Glutamatergic neuron (in vitro differentiated cells): ENCODE measurements at regions not wholly inside any gene's neighbourhood (a gene's known extent, or its start where the extent isn't known, plus 50 kb on each side); places are given as distances from the start of the nearest gene placed in this dataset.

Source experiments
- DNase-seq: peaks from one replicate; pipeline ENCODE4 v3.0.0; 2022
- H3K27ac Mint-ChIP-seq: one replicate; pipeline ENCODE4 v1.8.0; 2020; ENCODE audit warnings: mild to moderate bottlenecking, mixed read lengths, inconsistent platforms; ENCODE audit not compliant: unreplicated experiment
- H3K27me3 Mint-ChIP-seq: one replicate; pipeline ENCODE4 v1.8.0; 2020; ENCODE audit warnings: mild to moderate bottlenecking, moderate library complexity, mixed read lengths, inconsistent platforms; ENCODE audit not compliant: unreplicated experiment
- H3K36me3 Mint-ChIP-seq: one replicate; pipeline ENCODE4 v1.8.0; 2020; ENCODE audit warnings: mild to moderate bottlenecking, mixed read lengths, inconsistent platforms; ENCODE audit not compliant: unreplicated experiment
- H3K4me1 Mint-ChIP-seq: one replicate; pipeline ENCODE4 v1.8.0; 2020; ENCODE audit warnings: mild to moderate bottlenecking, low read depth, mixed read lengths, inconsistent platforms; ENCODE audit not compliant: unreplicated experiment
- H3K4me3 Mint-ChIP-seq: one replicate; pipeline ENCODE4 v1.8.0; 2020; ENCODE audit warnings: mild to moderate bottlenecking, mixed read lengths, inconsistent platforms; ENCODE audit not compliant: unreplicated experiment
- H3K9me3 Mint-ChIP-seq: one replicate; pipeline ENCODE4 v1.8.0; 2020; ENCODE audit warnings: mild to moderate bottlenecking, moderate library complexity, mixed read lengths, inconsistent platforms; ENCODE audit not compliant: unreplicated experiment
- TF ChIP-seq, protein P1 (sequence below): fragments of 200-600 bp; sonication (generic); IDR thresholded peaks from one replicate; pipeline ENCODE4 v1.5.0; 2021; ENCODE audit not compliant: partially characterized antibody, unreplicated experiment

DNA sequence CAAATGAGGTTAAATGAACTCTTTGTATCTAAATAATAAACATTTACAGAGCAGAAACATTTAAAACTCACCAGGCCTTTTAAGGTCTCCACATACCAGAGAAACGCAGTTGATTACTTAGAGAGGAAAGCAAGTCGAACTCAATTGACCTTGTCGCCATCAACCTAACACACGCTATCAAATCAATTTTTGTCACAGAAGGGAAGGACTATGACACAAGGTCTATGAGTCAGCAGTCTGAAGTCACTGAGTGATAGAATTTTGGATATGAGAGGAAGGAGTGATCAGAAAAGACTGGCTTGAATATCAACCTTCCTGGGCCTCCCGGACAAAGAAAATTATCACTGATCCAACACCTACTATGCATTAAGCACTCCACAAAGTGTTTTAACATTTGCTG is 514.4 kb upstream of the ZNF385D start:
- Mint-ChIP-seq H3K4me1 (no peaks in the 10 kb centered on the region), H3K9me3 (no peaks in the 10 kb centered on the region), H3K27ac (no peak overlapping the region), H3K27me3 (no peaks in the 10 kb centered on the region), H3K36me3 (no peaks in the 10 kb centered on the region), H3K4me3 (no peak overlapping the region)
- TF ChIP-seq, protein P1, sequence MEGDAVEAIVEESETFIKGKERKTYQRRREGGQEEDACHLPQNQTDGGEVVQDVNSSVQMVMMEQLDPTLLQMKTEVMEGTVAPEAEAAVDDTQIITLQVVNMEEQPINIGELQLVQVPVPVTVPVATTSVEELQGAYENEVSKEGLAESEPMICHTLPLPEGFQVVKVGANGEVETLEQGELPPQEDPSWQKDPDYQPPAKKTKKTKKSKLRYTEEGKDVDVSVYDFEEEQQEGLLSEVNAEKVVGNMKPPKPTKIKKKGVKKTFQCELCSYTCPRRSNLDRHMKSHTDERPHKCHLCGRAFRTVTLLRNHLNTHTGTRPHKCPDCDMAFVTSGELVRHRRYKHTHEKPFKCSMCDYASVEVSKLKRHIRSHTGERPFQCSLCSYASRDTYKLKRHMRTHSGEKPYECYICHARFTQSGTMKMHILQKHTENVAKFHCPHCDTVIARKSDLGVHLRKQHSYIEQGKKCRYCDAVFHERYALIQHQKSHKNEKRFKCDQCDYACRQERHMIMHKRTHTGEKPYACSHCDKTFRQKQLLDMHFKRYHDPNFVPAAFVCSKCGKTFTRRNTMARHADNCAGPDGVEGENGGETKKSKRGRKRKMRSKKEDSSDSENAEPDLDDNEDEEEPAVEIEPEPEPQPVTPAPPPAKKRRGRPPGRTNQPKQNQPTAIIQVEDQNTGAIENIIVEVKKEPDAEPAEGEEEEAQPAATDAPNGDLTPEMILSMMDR = no peak
- DNase-seq = no peak

GRCh38 chr3:22269831-22270230 is 518.8 kb upstream of the ZNF385D start:
- Mint-ChIP-seq H3K27ac (no peak overlapping the region), H3K9me3 (no peaks in the 10 kb centered on the region), H3K4me1 (no peaks in the 10 kb centered on the region), H3K4me3 (no peak overlapping the region), H3K36me3 (no peaks in the 10 kb centered on the region), H3K27me3 (no peaks in the 10 kb centered on the region)
- no peak for DNase-seq
- TF ChIP-seq, protein P1 = no peak

- H3K27me3 Mint-ChIP-seq = no peaks in the 10 kb centered on the region
- DNase-seq = no peak
- no peaks in the 10 kb centered on the region for H3K9me3 Mint-ChIP-seq
- H3K27ac Mint-ChIP-seq = no peak overlapping the region
- H3K36me3 Mint-ChIP-seq = no peaks in the 10 kb centered on the region
- no peaks in the 10 kb centered on the region for H3K4me1 Mint-ChIP-seq
- no peak overlapping the region for H3K4me3 Mint-ChIP-seq
- TF ChIP-seq, protein P1 = no peak
Observed at GRCh38 chr3:22276351-22276750, 525.3 kb upstream of the ZNF385D start.

GRCh38 chr3:22284559-22284958 is 533.5 kb upstream of the ZNF385D start:
- H3K27ac Mint-ChIP-seq = no peak overlapping the region
- TF ChIP-seq, protein P1 = no peak
- no peak for DNase-seq
- H3K36me3 Mint-ChIP-seq = no peaks in the 10 kb centered on the region
- no peaks in the 10 kb centered on the region for H3K9me3 Mint-ChIP-seq
- H3K4me3 Mint-ChIP-seq = no peak overlapping the region
- no peaks in the 10 kb centered on the region for H3K4me1 Mint-ChIP-seq
- no peaks in the 10 kb centered on the region for H3K27me3 Mint-ChIP-seq

- Mint-ChIP-seq H3K27ac (no peak overlapping the region), H3K36me3 (no peaks in the 10 kb centered on the region), H3K27me3 (no peaks in the 10 kb centered on the region), H3K9me3 (no peaks in the 10 kb centered on the region), H3K4me3 (no peak overlapping the region), H3K4me1 (no peaks in the 10 kb centered on the region)
- no peak for DNase-seq
- TF ChIP-seq, protein P1 = no peak
Observed at GRCh38 chr3:22288756-22289155, 537.7 kb upstream of the ZNF385D start.
